Left ventricle myocardium inferior (tissue), 1 donor: ENCODE measurements at regions not wholly inside any gene's neighbourhood (a gene's known extent, or its start where the extent isn't known, plus 50 kb on each side); places are given as distances from the start of the nearest gene placed in this dataset.

Experiments used
- DNase-seq: peaks from one replicate; pipeline ENCODE4 v3.0.0-alpha.2; 2020
- H3K27ac ChIP-seq: fragments of 200-600 bp; replicated peaks from 2 replicates; pipeline ENCODE4 v1.8.0; 2021
- H3K27me3 ChIP-seq: fragments of 200-600 bp; 2 replicates; pipeline ENCODE4 v1.8.0; 2021; ENCODE audit warnings: low read depth
- H3K36me3 ChIP-seq: fragments of 200-600 bp; 2 replicates; pipeline ENCODE4 v1.8.0; 2021
- H3K4me1 ChIP-seq: fragments of 200-600 bp; 2 replicates; pipeline ENCODE4 v1.8.0; 2021
- H3K4me3 ChIP-seq: fragments of 200-600 bp; 2 replicates; pipeline ENCODE4 v1.8.0; 2021; ENCODE audit warnings: mild to moderate bottlenecking, moderate library complexity
- H3K9me3 ChIP-seq: fragments of 200-600 bp; replicated peaks from 2 replicates; pipeline ENCODE4 v1.8.0; 2021
- CTCF ChIP-seq: fragments of 200-600 bp; IDR thresholded peaks from 2 replicates; pipeline ENCODE4 v1.8.0; 2021; ENCODE audit warnings: antibody characterized with exemption, mild to moderate bottlenecking, borderline replicate concordance
- intact Hi-C: fragments of 100-400 bp; cut with micrococcal nuclease; formaldehyde crosslinking; loops from one replicate; pipeline ENCODE4 v1.11.0; 2022
- donor health status: DM: no; HTN: yes; CAD: no; lungs with severe emphysema.

- intact Hi-C loops: no loop called here
- Histone ChIP-seq H3K27me3 (peaks cover 7% of the 10 kb centered on the region), H3K9me3 (no peaks in the 10 kb centered on the region), H3K27ac (no peak overlapping the region), H3K4me1 (peaks cover 13% of the 10 kb centered on the region), H3K36me3 (no peaks in the 10 kb centered on the region), H3K4me3 (no peak overlapping the region)
- TF ChIP-seq CTCF: no peak
- no peak for DNase-seq
Measured at GRCh38 chr5:113804943-113805342, 291.4 kb downstream of the YTHDC2 start.

GRCh38 chr5:113806250-113806649 lies 292.8 kb downstream of the YTHDC2 start:
- no peak for DNase-seq
- no peak overlapping the region for H3K27ac ChIP-seq
- H3K4me3 ChIP-seq: peak overlapping the region; percentile 4

GRCh38 chr5:113806904-113807303 lies 293.4 kb downstream of the YTHDC2 start:
- Histone ChIP-seq H3K36me3 (no peaks in the 10 kb centered on the region), H3K9me3 (no peaks in the 10 kb centered on the region), H3K4me1 (peaks cover 13% of the 10 kb centered on the region), H3K4me3 (peak overlapping the region; percentile 15), H3K27ac (peak overlapping the region; percentile 14), H3K27me3 (peaks cover 8% of the 10 kb centered on the region)
- intact Hi-C loops: no loop called here
- TF ChIP-seq CTCF: no peak
- no peak for DNase-seq

More at GRCh38 chr5:113806250-113806649, 292.8 kb downstream of the YTHDC2 start:
- intact Hi-C loops: no loop called here
- TF ChIP-seq CTCF: peak; percentile 46
- Histone ChIP-seq H3K4me1 (peaks cover 13% of the 10 kb centered on the region), H3K27me3 (peaks cover 8% of the 10 kb centered on the region), H3K9me3 (no peaks in the 10 kb centered on the region), H3K36me3 (no peaks in the 10 kb centered on the region)

- Histone ChIP-seq H3K27me3 (peaks cover 8% of the 10 kb centered on the region), H3K36me3 (no peaks in the 10 kb centered on the region), H3K27ac (peak overlapping the region; percentile 14), H3K4me3 (peak overlapping the region; percentile 15), H3K9me3 (no peaks in the 10 kb centered on the region), H3K4me1 (peaks cover 13% of the 10 kb centered on the region)
- TF ChIP-seq CTCF: no peak
- intact Hi-C loops: no loop called here
- no peak for DNase-seq
Measured at GRCh38 chr5:113807427-113807991, 294.0 kb downstream of the YTHDC2 start.

GRCh38 chr5:113808956-113809355 lies 295.5 kb downstream of the YTHDC2 start:
- Histone ChIP-seq H3K4me3 (no peak overlapping the region), H3K27ac (no peak overlapping the region), H3K9me3 (no peaks in the 10 kb centered on the region), H3K4me1 (peaks cover 13% of the 10 kb centered on the region), H3K27me3 (peaks cover 14% of the 10 kb centered on the region), H3K36me3 (no peaks in the 10 kb centered on the region)
- intact Hi-C loops: no loop called here
- no peak for TF ChIP-seq CTCF
- DNase-seq: no peak

GRCh38 chr5:113809626-113810025 lies 296.1 kb downstream of the YTHDC2 start:
- Histone ChIP-seq H3K4me1 (peaks cover 13% of the 10 kb centered on the region), H3K27ac (no peak overlapping the region), H3K36me3 (no peaks in the 10 kb centered on the region), H3K27me3 (peaks cover 14% of the 10 kb centered on the region), H3K9me3 (no peaks in the 10 kb centered on the region), H3K4me3 (no peak overlapping the region)
- intact Hi-C loops: no loop called here
- no peak for TF ChIP-seq CTCF
- no peak for DNase-seq
